ENCODE measurements at regions not wholly inside any gene's neighbourhood (a gene's known extent, or its start where the extent isn't known, plus 50 kb on each side); places are given as distances from the start of the nearest gene placed in this dataset.
A peak's percentile ranks its signal among the peaks of the same experiment; 100 is the strongest.

DNA sequence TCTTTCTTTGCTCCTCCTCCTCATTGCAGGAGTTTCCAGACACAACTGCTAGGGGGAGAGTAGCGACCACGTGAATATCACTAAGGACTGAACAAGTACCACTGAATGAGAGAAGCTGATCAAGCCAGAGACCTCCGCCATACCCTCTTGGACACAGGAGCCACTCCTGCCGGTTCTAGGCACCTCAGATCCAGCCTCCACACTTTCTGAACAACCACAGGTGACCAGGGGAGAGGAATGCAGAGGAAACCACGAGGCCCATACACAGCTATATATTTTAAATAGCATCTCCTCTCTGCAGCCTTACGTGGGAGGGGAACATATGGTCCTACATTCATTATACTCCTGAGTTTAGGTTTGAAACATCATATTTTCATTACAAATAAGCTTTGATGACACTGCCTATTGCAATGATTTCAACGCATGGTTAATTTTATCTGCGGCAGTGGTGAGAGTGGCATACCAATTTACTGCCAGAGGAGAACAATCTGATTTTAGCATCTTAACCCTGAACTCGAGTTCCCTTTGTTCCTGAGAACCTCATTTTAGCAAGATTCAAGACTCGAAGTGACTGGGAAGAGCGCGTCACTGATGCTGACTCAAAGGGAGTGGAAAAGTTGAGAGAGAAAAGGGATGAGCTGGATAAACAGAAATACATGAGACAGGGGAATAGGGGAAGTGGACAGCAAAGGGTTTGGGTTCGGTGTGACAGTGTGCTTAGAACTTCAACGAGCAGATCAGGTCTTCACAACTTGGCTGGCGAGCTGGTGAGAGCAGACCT lies 231.7 kb upstream of the PPARGC1A start:
- Histone ChIP-seq H3K27ac (no peak overlapping the region), H3K4me1 (peaks cover 0 to 18% (median 6%) of the 10 kb centered on the region in 9 donors), H3K4me3 (no peak overlapping the region), H3K36me3 (no peaks in the 10 kb centered on the region), H3K9me3 (no peaks in the 10 kb centered on the region), H3K27me3 (no peaks in the 10 kb centered on the region)
- TF ChIP-seq, protein P1, sequence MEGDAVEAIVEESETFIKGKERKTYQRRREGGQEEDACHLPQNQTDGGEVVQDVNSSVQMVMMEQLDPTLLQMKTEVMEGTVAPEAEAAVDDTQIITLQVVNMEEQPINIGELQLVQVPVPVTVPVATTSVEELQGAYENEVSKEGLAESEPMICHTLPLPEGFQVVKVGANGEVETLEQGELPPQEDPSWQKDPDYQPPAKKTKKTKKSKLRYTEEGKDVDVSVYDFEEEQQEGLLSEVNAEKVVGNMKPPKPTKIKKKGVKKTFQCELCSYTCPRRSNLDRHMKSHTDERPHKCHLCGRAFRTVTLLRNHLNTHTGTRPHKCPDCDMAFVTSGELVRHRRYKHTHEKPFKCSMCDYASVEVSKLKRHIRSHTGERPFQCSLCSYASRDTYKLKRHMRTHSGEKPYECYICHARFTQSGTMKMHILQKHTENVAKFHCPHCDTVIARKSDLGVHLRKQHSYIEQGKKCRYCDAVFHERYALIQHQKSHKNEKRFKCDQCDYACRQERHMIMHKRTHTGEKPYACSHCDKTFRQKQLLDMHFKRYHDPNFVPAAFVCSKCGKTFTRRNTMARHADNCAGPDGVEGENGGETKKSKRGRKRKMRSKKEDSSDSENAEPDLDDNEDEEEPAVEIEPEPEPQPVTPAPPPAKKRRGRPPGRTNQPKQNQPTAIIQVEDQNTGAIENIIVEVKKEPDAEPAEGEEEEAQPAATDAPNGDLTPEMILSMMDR (IDR thresholded peaks at IDR 0.05), result no peak
- intact Hi-C loops (cut with DNase I), result no loop called here
- WGBS, 2 donors, result 75 to 78% methylated on average over 15 of the region's 15 CpGs
- DNase-seq (no peak), ATAC-seq (no peak)

GRCh38 chr4:24117975-24118374 lies 228.1 kb upstream of the PPARGC1A start:
- no peak overlapping the region for H3K27ac ChIP-seq
- 45 to 51% methylated on average over 8 of the region's 8 CpGs for WGBS, 2 donors
- ATAC-seq (peak in 1 of 8 donors; percentile 41), DNase-seq (no peak)
- no peak overlapping the region for H3K4me3 ChIP-seq
- H3K27me3 ChIP-seq, result no peaks in the 10 kb centered on the region
- H3K36me3 ChIP-seq, result no peaks in the 10 kb centered on the region
- peaks cover 0 to 4% (median 0%) of the 10 kb centered on the region in 11 donors for H3K9me3 ChIP-seq
- peaks cover 0 to 18% (median 6%) of the 10 kb centered on the region in 9 donors for H3K4me1 ChIP-seq
- intact Hi-C loops (cut with DNase I), result no loop called here
- TF ChIP-seq, protein P1 (IDR thresholded peaks at IDR 0.05), result no peak

DNA sequence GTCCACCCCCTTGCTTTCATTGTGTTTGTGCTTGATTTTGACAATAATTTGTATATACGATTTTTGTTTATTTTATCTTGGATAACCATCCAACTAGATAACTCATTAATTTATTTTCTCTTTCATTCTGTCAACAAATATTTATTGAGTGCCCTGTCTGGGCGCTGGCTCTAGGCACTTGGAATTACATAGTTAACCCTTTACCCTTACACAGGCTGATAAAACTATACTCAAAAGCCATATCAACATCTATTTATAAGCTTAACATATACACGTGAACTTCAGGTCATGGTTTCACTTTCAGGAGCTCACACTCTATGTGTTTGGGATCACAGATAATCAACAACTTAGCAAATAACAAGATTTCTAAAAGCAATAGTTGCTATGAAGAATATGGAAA lies 226.3 kb upstream of the PPARGC1A start:
- H3K27ac ChIP-seq, result no peak overlapping the region
- H3K9me3 ChIP-seq, result peaks cover 0 to 4% (median 0%) of the 10 kb centered on the region in 11 donors
- no peaks in the 10 kb centered on the region for H3K27me3 ChIP-seq
- intact Hi-C loops (cut with DNase I), result no loop called here
- ATAC-seq (no peak), DNase-seq (no peak)
- H3K36me3 ChIP-seq, result no peaks in the 10 kb centered on the region
- WGBS, 2 donors, result 59 to 73% methylated on average over 3 of the region's 3 CpGs
- TF ChIP-seq, protein P1 (IDR thresholded peaks at IDR 0.05), result no peak
- no peak overlapping the region for H3K4me3 ChIP-seq
- H3K4me1 ChIP-seq, result peaks cover 0 to 18% (median 6%) of the 10 kb centered on the region in 9 donors

DNA sequence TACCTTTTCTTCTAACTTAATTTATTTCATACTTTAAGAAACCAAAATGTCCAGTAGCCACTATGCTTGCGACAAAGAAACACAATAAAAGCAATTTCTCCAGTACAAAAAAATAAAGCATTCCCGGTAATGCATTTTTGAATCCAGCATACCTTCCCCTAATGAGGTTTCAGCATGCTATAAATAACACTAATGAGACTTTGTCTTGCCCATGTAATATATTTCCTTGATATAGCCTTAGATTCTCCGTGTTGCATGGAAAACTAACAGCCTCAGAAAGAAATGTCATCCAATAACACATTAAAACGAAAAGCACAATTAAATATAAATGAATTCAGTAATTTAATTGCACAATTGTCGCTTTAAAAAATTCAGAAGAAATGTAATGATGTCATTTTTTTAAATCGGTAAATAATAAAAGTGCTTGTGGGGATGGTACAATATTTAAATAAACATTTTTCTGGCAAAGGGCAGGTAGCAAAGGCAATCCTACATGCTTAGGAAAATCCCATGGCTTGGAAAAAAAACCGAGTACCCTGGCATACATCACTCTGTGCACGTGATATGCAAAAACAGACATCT lies 225.2 kb upstream of the PPARGC1A start:
- no peaks in the 10 kb centered on the region for H3K27me3 ChIP-seq
- no peaks in the 10 kb centered on the region for H3K36me3 ChIP-seq
- peaks cover 0 to 4% (median 0%) of the 10 kb centered on the region in 11 donors for H3K9me3 ChIP-seq
- intact Hi-C loops (cut with DNase I), result no loop called here
- TF ChIP-seq, protein P1 (IDR thresholded peaks at IDR 0.05), result no peak
- peaks cover 0 to 18% (median 6%) of the 10 kb centered on the region in 9 donors for H3K4me1 ChIP-seq
- H3K4me3 ChIP-seq, result no peak overlapping the region
- no peak overlapping the region for H3K27ac ChIP-seq
- WGBS, 2 donors, result 88 to 93% methylated on average over 8 of the region's 8 CpGs
- ATAC-seq, result no peak
- DNase-seq, result no peak
